Left hindlimb (tissue), 1 donor: ENCODE measurements at regions not wholly inside any gene's neighbourhood (a gene's known extent, or its start where the extent isn't known, plus 50 kb on each side); places are given as distances from the start of the nearest gene placed in this dataset.
"Not testable (repeated sequence)": the region's sequence is repeated elsewhere in the genome, so short reads cannot be mapped to it uniquely, and the experiment has no call there.

ENCODE experiments used
- DNase-seq: peaks from one replicate; pipeline ENCODE4 v3.0.0-alpha.2; 2018

- no peak for DNase-seq
These were observed 262.9 kb downstream of the SOX4 start for GRCh38 chr6:21856456-21856825.

GRCh38 chr6:21856844-21857243 is 263.3 kb downstream of the SOX4 start:
- DNase-seq, result no peak

GRCh38 chr6:21858076-21858475 is 264.5 kb downstream of the SOX4 start:
- no peak for DNase-seq

- DNase-seq, result no peak
These were observed 265.7 kb downstream of the SOX4 start for GRCh38 chr6:21859193-21859735.

- no peak for DNase-seq
These were observed 268.4 kb downstream of the SOX4 start for GRCh38 chr6:21861942-21862341.

GRCh38 chr6:21864206-21864605 is 270.7 kb downstream of the SOX4 start:
- no peak for DNase-seq

GRCh38 chr6:21868226-21868625 is 274.7 kb downstream of the SOX4 start:
- DNase-seq, result no peak

GRCh38 chr6:21869085-21869771 is 275.7 kb downstream of the SOX4 start:
- DNase-seq, result no peak

GRCh38 chr6:21870076-21870730 is 276.7 kb downstream of the SOX4 start:
- peak; percentile 45 for DNase-seq

- no peak for DNase-seq
These were observed 278.3 kb downstream of the SOX4 start for GRCh38 chr6:21871831-21872230.

GRCh38 chr6:21872749-21873148 is 279.2 kb downstream of the SOX4 start:
- no peak for DNase-seq

GRCh38 chr6:21873562-21873961 is 280.0 kb downstream of the SOX4 start:
- peak; percentile 76 for DNase-seq

- DNase-seq, result no peak
These were observed 280.8 kb downstream of the SOX4 start for GRCh38 chr6:21874372-21874771.

GRCh38 chr6:21877037-21877436 is 283.5 kb downstream of the SOX4 start:
- not testable (repeated sequence) for DNase-seq

- DNase-seq, result not testable (repeated sequence)
These were observed 286.7 kb downstream of the SOX4 start for GRCh38 chr6:21880249-21880648.

GRCh38 chr6:21881969-21882465 is 288.5 kb downstream of the SOX4 start:
- no peak for DNase-seq

- DNase-seq, result no peak
These were observed 290.2 kb downstream of the SOX4 start for GRCh38 chr6:21883595-21884328.

- DNase-seq, result no peak
These were observed 291.6 kb downstream of the SOX4 start for GRCh38 chr6:21885111-21885510.

- peak; percentile 82 for DNase-seq
These were observed 292.1 kb downstream of the SOX4 start for GRCh38 chr6:21885532-21886114.

GRCh38 chr6:21886542-21887151 is 293.1 kb downstream of the SOX4 start:
- DNase-seq, result no peak

GRCh38 chr6:21887231-21888185 is 294.0 kb downstream of the SOX4 start:
- peak; percentile 78 for DNase-seq
